ENCODE measurements at regions not wholly inside any gene's neighbourhood (a gene's known extent, or its start where the extent isn't known, plus 50 kb on each side); places are given as distances from the start of the nearest gene placed in this dataset.

DNA sequence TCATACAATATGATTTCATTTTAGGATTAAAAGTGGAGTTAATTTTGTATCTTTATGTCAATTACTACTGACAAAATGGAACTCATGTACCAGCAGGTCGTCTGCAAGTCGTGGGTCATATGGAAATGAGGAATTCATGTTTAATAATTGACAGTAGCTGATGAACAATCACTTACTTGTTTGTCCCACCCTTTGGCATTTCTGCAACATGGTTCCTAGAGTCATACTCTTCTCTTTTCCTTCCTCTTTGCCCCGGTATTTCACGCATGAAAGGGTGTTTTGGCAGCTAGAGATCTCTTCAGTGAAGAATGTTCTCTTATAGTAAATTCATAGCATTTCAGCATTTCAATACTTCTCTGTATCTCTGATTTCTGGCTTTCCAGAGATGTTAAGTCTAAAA is 133.3 kb upstream of the SLC24A5 start:
- TF ChIP-seq, protein P1, sequence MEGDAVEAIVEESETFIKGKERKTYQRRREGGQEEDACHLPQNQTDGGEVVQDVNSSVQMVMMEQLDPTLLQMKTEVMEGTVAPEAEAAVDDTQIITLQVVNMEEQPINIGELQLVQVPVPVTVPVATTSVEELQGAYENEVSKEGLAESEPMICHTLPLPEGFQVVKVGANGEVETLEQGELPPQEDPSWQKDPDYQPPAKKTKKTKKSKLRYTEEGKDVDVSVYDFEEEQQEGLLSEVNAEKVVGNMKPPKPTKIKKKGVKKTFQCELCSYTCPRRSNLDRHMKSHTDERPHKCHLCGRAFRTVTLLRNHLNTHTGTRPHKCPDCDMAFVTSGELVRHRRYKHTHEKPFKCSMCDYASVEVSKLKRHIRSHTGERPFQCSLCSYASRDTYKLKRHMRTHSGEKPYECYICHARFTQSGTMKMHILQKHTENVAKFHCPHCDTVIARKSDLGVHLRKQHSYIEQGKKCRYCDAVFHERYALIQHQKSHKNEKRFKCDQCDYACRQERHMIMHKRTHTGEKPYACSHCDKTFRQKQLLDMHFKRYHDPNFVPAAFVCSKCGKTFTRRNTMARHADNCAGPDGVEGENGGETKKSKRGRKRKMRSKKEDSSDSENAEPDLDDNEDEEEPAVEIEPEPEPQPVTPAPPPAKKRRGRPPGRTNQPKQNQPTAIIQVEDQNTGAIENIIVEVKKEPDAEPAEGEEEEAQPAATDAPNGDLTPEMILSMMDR (IDR thresholded peaks at IDR 0.05) = no peak
- TF ChIP-seq, protein P2, sequence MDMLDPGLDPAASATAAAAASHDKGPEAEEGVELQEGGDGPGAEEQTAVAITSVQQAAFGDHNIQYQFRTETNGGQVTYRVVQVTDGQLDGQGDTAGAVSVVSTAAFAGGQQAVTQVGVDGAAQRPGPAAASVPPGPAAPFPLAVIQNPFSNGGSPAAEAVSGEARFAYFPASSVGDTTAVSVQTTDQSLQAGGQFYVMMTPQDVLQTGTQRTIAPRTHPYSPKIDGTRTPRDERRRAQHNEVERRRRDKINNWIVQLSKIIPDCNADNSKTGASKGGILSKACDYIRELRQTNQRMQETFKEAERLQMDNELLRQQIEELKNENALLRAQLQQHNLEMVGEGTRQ (CRISPR knock-in tag; IDR thresholded peaks at IDR 0.05) = no peak
- TF ChIP-seq, protein P3, sequence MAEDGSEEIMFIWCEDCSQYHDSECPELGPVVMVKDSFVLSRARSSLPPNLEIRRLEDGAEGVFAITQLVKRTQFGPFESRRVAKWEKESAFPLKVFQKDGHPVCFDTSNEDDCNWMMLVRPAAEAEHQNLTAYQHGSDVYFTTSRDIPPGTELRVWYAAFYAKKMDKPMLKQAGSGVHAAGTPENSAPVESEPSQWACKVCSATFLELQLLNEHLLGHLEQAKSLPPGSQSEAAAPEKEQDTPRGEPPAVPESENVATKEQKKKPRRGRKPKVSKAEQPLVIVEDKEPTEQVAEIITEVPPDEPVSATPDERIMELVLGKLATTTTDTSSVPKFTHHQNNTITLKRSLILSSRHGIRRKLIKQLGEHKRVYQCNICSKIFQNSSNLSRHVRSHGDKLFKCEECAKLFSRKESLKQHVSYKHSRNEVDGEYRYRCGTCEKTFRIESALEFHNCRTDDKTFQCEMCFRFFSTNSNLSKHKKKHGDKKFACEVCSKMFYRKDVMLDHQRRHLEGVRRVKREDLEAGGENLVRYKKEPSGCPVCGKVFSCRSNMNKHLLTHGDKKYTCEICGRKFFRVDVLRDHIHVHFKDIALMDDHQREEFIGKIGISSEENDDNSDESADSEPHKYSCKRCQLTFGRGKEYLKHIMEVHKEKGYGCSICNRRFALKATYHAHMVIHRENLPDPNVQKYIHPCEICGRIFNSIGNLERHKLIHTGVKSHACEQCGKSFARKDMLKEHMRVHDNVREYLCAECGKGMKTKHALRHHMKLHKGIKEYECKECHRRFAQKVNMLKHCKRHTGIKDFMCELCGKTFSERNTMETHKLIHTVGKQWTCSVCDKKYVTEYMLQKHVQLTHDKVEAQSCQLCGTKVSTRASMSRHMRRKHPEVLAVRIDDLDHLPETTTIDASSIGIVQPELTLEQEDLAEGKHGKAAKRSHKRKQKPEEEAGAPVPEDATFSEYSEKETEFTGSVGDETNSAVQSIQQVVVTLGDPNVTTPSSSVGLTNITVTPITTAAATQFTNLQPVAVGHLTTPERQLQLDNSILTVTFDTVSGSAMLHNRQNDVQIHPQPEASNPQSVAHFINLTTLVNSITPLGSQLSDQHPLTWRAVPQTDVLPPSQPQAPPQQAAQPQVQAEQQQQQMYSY (CRISPR knock-in tag; IDR thresholded peaks at IDR 0.05) = no peak
- no peak for TF ChIP-seq NFATC4 (CRISPR knock-in tag; IDR thresholded peaks at IDR 0.05)
